ENCODE measurements at regions not wholly inside any gene's neighbourhood (a gene's known extent, or its start where the extent isn't known, plus 50 kb on each side); places are given as distances from the start of the nearest gene placed in this dataset.

- H3K79me2 ChIP-seq (ENCODE audit: insufficient read depth, low read length): no peaks in the 10 kb centered on the region
- H4K20me1 ChIP-seq (ENCODE audit: insufficient read depth, low read length, poor library complexity, severe bottlenecking): no peaks in the 10 kb centered on the region
- no peaks in the 10 kb centered on the region for H3F3A ChIP-seq (ENCODE audit: low read depth)
- no peaks in the 10 kb centered on the region for H3K9me3 ChIP-seq (ENCODE audit: insufficient read depth, low read depth, low read length)
- H3K4me2 ChIP-seq (ENCODE audit: low read depth, low read length, poor library complexity, severe bottlenecking): no peak overlapping the region
- H2AFZ ChIP-seq (ENCODE audit: low read length): no peak overlapping the region
- no peaks in the 10 kb centered on the region for H3K27me3 ChIP-seq (ENCODE audit: insufficient read depth, low read length, poor library complexity, severe bottlenecking)
- H3K9me2 ChIP-seq (replicated peaks; ENCODE audit: low read depth, low read length): no peaks in the 10 kb centered on the region
- no peak overlapping the region for H3K4me3 ChIP-seq (ENCODE audit: low read length, poor library complexity, severe bottlenecking)
- no peaks in the 10 kb centered on the region for H3K4me1 ChIP-seq (ENCODE audit: insufficient read depth, low read length, poor library complexity, severe bottlenecking)
- TF ChIP-seq EZH2phosphoT487 (IDR thresholded peaks at IDR 0.05; ENCODE audit: borderline replicate concordance) (no peak), CTCF (conservative IDR thresholded peaks at IDR 0.05; ENCODE audit: low read length) (no peak)
- no peak overlapping the region for H3K9ac ChIP-seq (ENCODE audit: low read depth, low read length, poor library complexity, severe bottlenecking)
- peaks cover 3% of the 10 kb centered on the region; the same call in 1 of the 2 replicates for H3K36me3 ChIP-seq (ENCODE audit: insufficient read depth, low read length)
These were observed 334.5 kb upstream of the UMPS start for GRCh38 chr3:124395584-124396338.

DNA sequence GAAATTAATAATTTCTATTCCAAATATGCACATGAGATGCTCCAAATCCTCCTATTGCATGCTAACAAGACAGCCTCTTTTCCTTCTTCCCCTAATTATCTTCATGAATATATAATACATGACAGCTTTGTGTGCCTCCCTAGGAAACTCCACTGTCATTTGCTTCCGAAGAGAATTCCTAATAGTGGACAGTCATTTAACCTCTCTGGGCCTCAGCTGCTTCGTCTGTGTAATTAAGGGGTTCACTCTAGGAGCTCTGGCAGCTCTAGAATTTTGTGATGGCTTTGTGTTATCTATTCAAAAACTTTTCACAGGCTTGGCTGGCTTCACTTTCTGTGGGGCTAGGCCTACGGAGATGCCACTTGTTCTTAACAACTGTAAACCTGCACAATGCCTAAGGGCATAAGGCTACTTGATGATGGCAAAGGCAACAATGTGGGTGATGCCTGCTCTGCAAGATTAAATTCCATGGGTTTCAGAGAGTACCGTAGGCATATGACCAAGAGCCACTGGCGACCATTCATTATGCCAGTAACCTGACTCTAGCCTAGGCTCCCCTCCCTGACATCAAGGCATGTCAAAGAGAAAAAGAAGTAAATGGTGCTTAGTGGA, 333.8 kb upstream of the UMPS start:
- Histone ChIP-seq H2AFZ (ENCODE audit: low read length) (no peak overlapping the region), H3K4me3 (ENCODE audit: low read length, poor library complexity, severe bottlenecking) (no peak overlapping the region), H3K79me2 (ENCODE audit: insufficient read depth, low read length) (no peaks in the 10 kb centered on the region), H3K9me2 (replicated peaks; ENCODE audit: low read depth, low read length) (no peaks in the 10 kb centered on the region), H3K9ac (ENCODE audit: low read depth, low read length, poor library complexity, severe bottlenecking) (no peak overlapping the region), H3K9me3 (ENCODE audit: insufficient read depth, low read depth, low read length) (no peaks in the 10 kb centered on the region), H3K4me1 (ENCODE audit: insufficient read depth, low read length, poor library complexity, severe bottlenecking) (peaks cover under 1% of the 10 kb centered on the region), H3K4me2 (ENCODE audit: low read depth, low read length, poor library complexity, severe bottlenecking) (no peak overlapping the region), H3K36me3 (ENCODE audit: insufficient read depth, low read length) (peaks cover 3% of the 10 kb centered on the region; the same call in 1 of the 2 replicates), H3F3A (ENCODE audit: low read depth) (no peaks in the 10 kb centered on the region), H4K20me1 (ENCODE audit: insufficient read depth, low read length, poor library complexity, severe bottlenecking) (no peaks in the 10 kb centered on the region), H3K27me3 (ENCODE audit: insufficient read depth, low read length, poor library complexity, severe bottlenecking) (no peaks in the 10 kb centered on the region)
- no peak for TF ChIP-seq EZH2phosphoT487 (IDR thresholded peaks at IDR 0.05; ENCODE audit: borderline replicate concordance)
- no peak for TF ChIP-seq CTCF (conservative IDR thresholded peaks at IDR 0.05; ENCODE audit: low read length)

DNA sequence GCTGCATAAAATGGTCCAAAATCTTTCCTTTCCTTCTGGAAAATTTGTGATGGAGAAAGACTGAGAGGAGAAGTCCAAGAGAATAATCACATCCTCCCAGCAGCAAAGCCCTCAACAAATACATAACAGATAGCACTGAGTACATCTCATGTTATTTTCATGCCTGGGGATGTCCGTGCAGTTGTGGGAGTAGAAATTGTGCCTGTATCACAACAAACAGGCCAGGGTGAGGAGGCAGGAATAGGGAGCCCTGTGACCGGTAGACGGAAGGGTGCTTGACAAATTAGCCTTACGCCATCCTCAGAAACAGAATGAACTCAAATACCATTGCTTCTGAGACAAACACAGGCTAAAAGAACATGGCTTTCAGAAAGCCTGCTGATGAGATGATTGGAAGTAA, 333.2 kb upstream of the UMPS start:
- no peaks in the 10 kb centered on the region for H3F3A ChIP-seq (ENCODE audit: low read depth)
- H3K4me1 ChIP-seq (ENCODE audit: insufficient read depth, low read length, poor library complexity, severe bottlenecking): peaks cover 6% of the 10 kb centered on the region
- H3K9me2 ChIP-seq (replicated peaks; ENCODE audit: low read depth, low read length): no peaks in the 10 kb centered on the region
- H3K9me3 ChIP-seq (ENCODE audit: insufficient read depth, low read depth, low read length): no peaks in the 10 kb centered on the region
- no peaks in the 10 kb centered on the region for H3K27me3 ChIP-seq (ENCODE audit: insufficient read depth, low read length, poor library complexity, severe bottlenecking)
- peaks cover 3% of the 10 kb centered on the region; the same call in 1 of the 2 replicates for H3K36me3 ChIP-seq (ENCODE audit: insufficient read depth, low read length)
- H2AFZ ChIP-seq (ENCODE audit: low read length): no peak overlapping the region
- TF ChIP-seq CTCF (conservative IDR thresholded peaks at IDR 0.05; ENCODE audit: low read length): no peak
- TF ChIP-seq EZH2phosphoT487 (IDR thresholded peaks at IDR 0.05; ENCODE audit: borderline replicate concordance): no peak
- no peaks in the 10 kb centered on the region for H3K79me2 ChIP-seq (ENCODE audit: insufficient read depth, low read length)
- H3K9ac ChIP-seq (ENCODE audit: low read depth, low read length, poor library complexity, severe bottlenecking): no peak overlapping the region
- H3K4me2 ChIP-seq (ENCODE audit: low read depth, low read length, poor library complexity, severe bottlenecking): no peak overlapping the region
- H4K20me1 ChIP-seq (ENCODE audit: insufficient read depth, low read length, poor library complexity, severe bottlenecking): no peaks in the 10 kb centered on the region
- no peak overlapping the region for H3K4me3 ChIP-seq (ENCODE audit: low read length, poor library complexity, severe bottlenecking)

All from Loucy (cell line).